Caco-2 (cell line): ENCODE measurements at regions not wholly inside any gene's neighbourhood (a gene's known extent, or its start where the extent isn't known, plus 50 kb on each side); places are given as distances from the start of the nearest gene placed in this dataset.

ENCODE experiments used
- BruUV-seq: library from RNA; stranded (reverse); fragments of 400-500 nt; replicated peaks from 2 replicates; lab custom pipeline; 2021; lab: Mats Ljungman, UMichigan
- CTCF ChIA-PET: fragments of 300-600 bp; sonication (Branson Sonifier 250); formaldehyde crosslinking; loops from one replicate; lab custom pipeline; 2022; ENCODE audit warnings: antibody characterized with exemption; lab: Charles Lee
- POLR2A ChIA-PET: fragments of 300-600 bp; sonication (Branson Sonifier 250); formaldehyde crosslinking; loops from one replicate; lab custom pipeline; 2022; ENCODE audit warnings: antibody characterized with exemption; lab: Charles Lee
- DNase-seq, 2 experiments: peaks; one replicate each; pipeline versions ENCODE4 v3.0.0 to v3.0.0-alpha.2; 2020 to 2022
- H3K27me3 ChIP-seq: replicated peaks from 2 replicates; pipeline ENCODE4 v1.6.0; 2011; ENCODE audit warnings: low read length; ENCODE audit not compliant: control insufficient read depth, insufficient read depth
- H3K36me3 ChIP-seq: 2 replicates; pipeline ENCODE4 v1.5.1; 2011; ENCODE audit warnings: low read length; ENCODE audit not compliant: control insufficient read depth, insufficient read depth
- H3K4me1 ChIP-seq: fragments of 250-450 bp; sonication (Bioruptor Pico); 2 replicates; pipeline ENCODE4 v1.5.1; 2020; ENCODE audit warnings: mild to moderate bottlenecking
- H3K4me3 ChIP-seq: 2 replicates; pipeline ENCODE4 v1.5.1; 2011; ENCODE audit warnings: low read depth, mild to moderate bottlenecking, control low read depth, low read length
- H3K9me3 ChIP-seq: fragments of 250-450 bp; sonication (Bioruptor Pico); 2 replicates; pipeline ENCODE4 v1.5.1; 2020; ENCODE audit warnings: mild to moderate bottlenecking, moderate library complexity
- H3K27ac Mint-ChIP-seq: one replicate; pipeline ENCODE4 v1.8.0; 2022; ENCODE audit warnings: mixed read lengths; ENCODE audit not compliant: unreplicated experiment
- H3K27me3 Mint-ChIP-seq: one replicate; pipeline ENCODE4 v1.8.0; 2022; ENCODE audit warnings: mixed read lengths; ENCODE audit not compliant: insufficient read depth, unreplicated experiment
- H3K36me3 Mint-ChIP-seq: one replicate; pipeline ENCODE4 v1.8.0; 2022; ENCODE audit warnings: mild to moderate bottlenecking, mixed read lengths; ENCODE audit not compliant: insufficient read depth, unreplicated experiment
- H3K4me1 Mint-ChIP-seq: one replicate; pipeline ENCODE4 v1.8.0; 2022; ENCODE audit warnings: low read depth, mixed read lengths; ENCODE audit not compliant: unreplicated experiment
- H3K4me3 Mint-ChIP-seq: one replicate; pipeline ENCODE4 v1.8.0; 2022; ENCODE audit warnings: mild to moderate bottlenecking, moderate library complexity, mixed read lengths; ENCODE audit not compliant: unreplicated experiment
- H3K9me3 Mint-ChIP-seq: one replicate; pipeline ENCODE4 v1.8.0; 2022; ENCODE audit warnings: mixed read lengths; ENCODE audit not compliant: unreplicated experiment
- intact Hi-C: fragments of 100-400 bp; cut with micrococcal nuclease; formaldehyde crosslinking; loops from one replicate; pipeline ENCODE4 v1.10.0; 2022; ENCODE audit not compliant: unreplicated experiment
- TF ChIP-seq, protein P1 (sequence below), 2 experiments: fragments of 200-600 bp in 1 of 2; IDR thresholded peaks; 1 replicate in 1 of 2; 2 replicates in 1 of 2; pipeline versions ENCODE4 v1.5.1 to v1.8.0; 2011 to 2022; ENCODE audit warnings: antibody characterized with exemption in 1 of 2, control low read depth in 1 of 2, inconsistent platforms in 1 of 2, low read depth in 1 of 2, low read length in 1 of 2, mild to moderate bottlenecking in 1 of 2, moderate library complexity in 1 of 2; ENCODE audit not compliant: insufficient read depth in 1 of 2, severe bottlenecking in 1 of 2, unreplicated experiment in 1 of 2

DNA sequence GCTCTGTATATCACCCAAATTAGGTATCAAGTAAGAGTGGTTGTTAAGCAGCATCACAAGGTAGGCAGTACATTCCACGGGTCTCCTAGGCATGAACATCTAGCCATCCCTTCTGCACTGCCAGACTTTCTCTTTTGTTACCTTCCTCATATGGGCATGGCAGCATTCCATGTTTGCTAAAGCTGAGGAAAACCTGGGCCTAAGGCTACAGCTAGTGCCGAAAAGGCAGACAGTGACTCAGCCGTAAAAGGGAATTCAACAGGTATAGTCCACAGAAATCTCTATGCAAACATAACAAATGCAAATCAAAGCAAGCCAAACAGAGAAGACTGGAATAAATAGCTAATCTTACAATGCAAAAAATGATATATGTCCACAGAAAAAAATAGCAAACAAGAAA is 645.4 kb downstream of the ZBBX start:
- Histone ChIP-seq H3K4me3 (no peak overlapping the region), H3K36me3 (no peaks in the 10 kb centered on the region), H3K4me1 (no peaks in the 10 kb centered on the region), H3K9me3 (no peaks in the 10 kb centered on the region), H3K27me3 (no peaks in the 10 kb centered on the region)
- no TSS peak for BruUV-seq
- intact Hi-C loops: no loop called here
- POLR2A ChIA-PET: no interaction called here
- TF ChIP-seq, protein P1, sequence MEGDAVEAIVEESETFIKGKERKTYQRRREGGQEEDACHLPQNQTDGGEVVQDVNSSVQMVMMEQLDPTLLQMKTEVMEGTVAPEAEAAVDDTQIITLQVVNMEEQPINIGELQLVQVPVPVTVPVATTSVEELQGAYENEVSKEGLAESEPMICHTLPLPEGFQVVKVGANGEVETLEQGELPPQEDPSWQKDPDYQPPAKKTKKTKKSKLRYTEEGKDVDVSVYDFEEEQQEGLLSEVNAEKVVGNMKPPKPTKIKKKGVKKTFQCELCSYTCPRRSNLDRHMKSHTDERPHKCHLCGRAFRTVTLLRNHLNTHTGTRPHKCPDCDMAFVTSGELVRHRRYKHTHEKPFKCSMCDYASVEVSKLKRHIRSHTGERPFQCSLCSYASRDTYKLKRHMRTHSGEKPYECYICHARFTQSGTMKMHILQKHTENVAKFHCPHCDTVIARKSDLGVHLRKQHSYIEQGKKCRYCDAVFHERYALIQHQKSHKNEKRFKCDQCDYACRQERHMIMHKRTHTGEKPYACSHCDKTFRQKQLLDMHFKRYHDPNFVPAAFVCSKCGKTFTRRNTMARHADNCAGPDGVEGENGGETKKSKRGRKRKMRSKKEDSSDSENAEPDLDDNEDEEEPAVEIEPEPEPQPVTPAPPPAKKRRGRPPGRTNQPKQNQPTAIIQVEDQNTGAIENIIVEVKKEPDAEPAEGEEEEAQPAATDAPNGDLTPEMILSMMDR (IDR thresholded peaks at IDR 0.05; ENCODE audit: insufficient read depth in 1 of 2, low read depth in 1 of 2, low read length in 1 of 2, severe bottlenecking in 1 of 2, unreplicated experiment in 1 of 2): no peak
- Mint-ChIP-seq H3K27me3 (no peaks in the 10 kb centered on the region), H3K9me3 (no peaks in the 10 kb centered on the region), H3K4me3 (no peak overlapping the region), H3K36me3 (no peaks in the 10 kb centered on the region), H3K27ac (no peak overlapping the region), H3K4me1 (no peaks in the 10 kb centered on the region)
- CTCF ChIA-PET: no interaction called here
- peak in 1 of 2 experiments; percentile 4 for DNase-seq

DNA sequence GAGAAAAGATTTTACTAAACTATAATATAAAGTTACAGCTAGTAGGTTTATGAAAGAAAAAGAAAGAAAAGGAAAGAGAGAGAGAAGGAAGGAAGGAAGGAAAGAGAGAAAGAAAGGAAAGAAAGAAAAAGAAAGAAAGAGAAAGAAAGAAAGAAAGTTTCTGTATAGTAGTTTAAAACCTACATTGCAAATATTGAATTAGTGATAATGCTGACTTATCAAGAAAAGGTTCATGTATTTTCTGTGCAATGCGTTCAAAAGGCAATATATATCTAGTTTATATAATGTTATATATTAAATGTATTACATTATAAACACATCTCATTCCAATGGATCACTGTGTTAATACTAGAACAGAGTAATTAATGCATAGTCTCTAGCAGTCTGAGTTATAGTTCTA is 648.4 kb downstream of the ZBBX start:
- no peak for DNase-seq
- no peaks in the 10 kb centered on the region for H3K9me3 Mint-ChIP-seq
- TF ChIP-seq, protein P1 (IDR thresholded peaks at IDR 0.05; ENCODE audit: insufficient read depth in 1 of 2, low read depth in 1 of 2, low read length in 1 of 2, severe bottlenecking in 1 of 2, unreplicated experiment in 1 of 2): no peak
- H3K4me3 Mint-ChIP-seq: no peak overlapping the region
- H3K27me3 ChIP-seq: no peaks in the 10 kb centered on the region
- no peak overlapping the region for H3K4me3 ChIP-seq
- no peaks in the 10 kb centered on the region for H3K27me3 Mint-ChIP-seq
- ChIA-PET CTCF (no interaction called here), POLR2A (no interaction called here)
- intact Hi-C loops: no loop called here
- no peaks in the 10 kb centered on the region for H3K36me3 Mint-ChIP-seq
- no peaks in the 10 kb centered on the region for H3K9me3 ChIP-seq
- H3K27ac Mint-ChIP-seq: no peak overlapping the region
- no peaks in the 10 kb centered on the region for H3K4me1 ChIP-seq
- H3K36me3 ChIP-seq: no peaks in the 10 kb centered on the region
- no peaks in the 10 kb centered on the region for H3K4me1 Mint-ChIP-seq
- no TSS peak for BruUV-seq

DNA sequence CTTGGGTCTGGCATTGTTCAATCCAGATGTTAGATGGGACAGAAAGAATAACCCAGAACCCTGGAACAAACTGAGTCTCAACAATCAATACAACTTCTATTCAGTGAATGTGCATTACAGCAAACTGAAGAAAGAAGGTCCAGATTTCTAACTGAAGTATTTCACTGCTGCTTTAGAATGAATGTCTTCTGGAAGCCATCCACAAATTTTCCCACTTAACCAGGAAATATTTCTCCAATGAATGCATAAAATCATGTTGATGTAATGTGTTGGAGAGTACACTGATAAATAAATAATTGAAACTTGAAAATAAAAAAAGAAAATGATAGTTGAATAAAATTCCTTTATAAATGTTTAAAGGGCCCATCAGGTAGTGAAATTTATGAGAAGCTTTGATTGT is 658.6 kb downstream of the ZBBX start:
- intact Hi-C loops: no loop called here
- no peak overlapping the region for H3K27ac Mint-ChIP-seq
- no peaks in the 10 kb centered on the region for H3K36me3 Mint-ChIP-seq
- ChIA-PET POLR2A (no interaction called here), CTCF (no interaction called here)
- H3K9me3 Mint-ChIP-seq: no peaks in the 10 kb centered on the region
- H3K4me3 Mint-ChIP-seq: no peak overlapping the region
- no peaks in the 10 kb centered on the region for H3K27me3 Mint-ChIP-seq
- BruUV-seq: no TSS peak
- no peak for DNase-seq
- Histone ChIP-seq H3K4me1 (no peaks in the 10 kb centered on the region), H3K9me3 (no peaks in the 10 kb centered on the region), H3K27me3 (no peaks in the 10 kb centered on the region), H3K36me3 (no peaks in the 10 kb centered on the region), H3K4me3 (no peak overlapping the region)
- TF ChIP-seq, protein P1 (IDR thresholded peaks at IDR 0.05; ENCODE audit: insufficient read depth in 1 of 2, low read depth in 1 of 2, low read length in 1 of 2, severe bottlenecking in 1 of 2, unreplicated experiment in 1 of 2): no peak
- H3K4me1 Mint-ChIP-seq: no peaks in the 10 kb centered on the region
